ENCODE measurements at regions not wholly inside any gene's neighbourhood (a gene's known extent, or its start where the extent isn't known, plus 50 kb on each side); places are given as distances from the start of the nearest gene placed in this dataset.

- Histone ChIP-seq H3K4me1 (ENCODE audit: insufficient read depth) (no peaks in the 10 kb centered on the region), H4K20me1 (ENCODE audit: insufficient read depth, poor library complexity, severe bottlenecking) (no peaks in the 10 kb centered on the region), H2AFZ (no peak overlapping the region), H3K27me3 (no peaks in the 10 kb centered on the region), H3K9me2 (replicated peaks; ENCODE audit: insufficient read depth) (no peaks in the 10 kb centered on the region), H3K9me3 (ENCODE audit: low read depth) (no peaks in the 10 kb centered on the region), H3K36me3 (replicated peaks; ENCODE audit: insufficient read depth, low read depth) (no peaks in the 10 kb centered on the region), H3K79me2 (no peaks in the 10 kb centered on the region), H3K4me3 (no peak overlapping the region), H3K4me2 (no peak overlapping the region), H3K27ac (no peak overlapping the region)
- DNase-seq (ENCODE audit: low spot score) = no peak
- WGBS (ENCODE audit: low lambda C conversion rate, missing lambda C conversion rate) = 81% methylated on average over 1 of the region's 1 CpG
- TF ChIP-seq EZH2 (IDR thresholded peaks at IDR 0.05; ENCODE audit: borderline replicate concordance) = no peak
- no peak for TF ChIP-seq EZH2phosphoT487 (IDR thresholded peaks at IDR 0.05; ENCODE audit: low read depth, severe bottlenecking, unreplicated experiment)
Measured at GRCh38 chr12:61267474-61267873, 992.7 kb upstream of the USP15 start.

GRCh38 chr12:61272441-61272840, 987.8 kb upstream of the USP15 start:
- no peak overlapping the region for H3K4me2 ChIP-seq
- H3K27ac ChIP-seq = no peak overlapping the region
- H2AFZ ChIP-seq = no peak overlapping the region
- TF ChIP-seq EZH2phosphoT487 (IDR thresholded peaks at IDR 0.05; ENCODE audit: low read depth, severe bottlenecking, unreplicated experiment) = no peak
- no peak for TF ChIP-seq CTCF (IDR thresholded peaks at IDR 0.05; ENCODE audit: poor library complexity)
- no peak for TF ChIP-seq EZH2 (IDR thresholded peaks at IDR 0.05; ENCODE audit: borderline replicate concordance)
- H3K79me2 ChIP-seq = no peaks in the 10 kb centered on the region
- no peaks in the 10 kb centered on the region for H3K9me2 ChIP-seq (replicated peaks; ENCODE audit: insufficient read depth)
- DNase-seq (ENCODE audit: low spot score) = no peak
- no peaks in the 10 kb centered on the region for H4K20me1 ChIP-seq (ENCODE audit: insufficient read depth, poor library complexity, severe bottlenecking)
- no peak overlapping the region for H3K4me3 ChIP-seq
- H3K27me3 ChIP-seq = no peaks in the 10 kb centered on the region
- H3K9me3 ChIP-seq (ENCODE audit: low read depth) = no peaks in the 10 kb centered on the region
- H3K36me3 ChIP-seq (replicated peaks; ENCODE audit: insufficient read depth, low read depth) = no peaks in the 10 kb centered on the region
- H3K4me1 ChIP-seq (ENCODE audit: insufficient read depth) = no peaks in the 10 kb centered on the region

- no peak for DNase-seq (ENCODE audit: low spot score)
- Histone ChIP-seq H3K9me3 (ENCODE audit: low read depth) (no peaks in the 10 kb centered on the region), H3K9me2 (replicated peaks; ENCODE audit: insufficient read depth) (no peaks in the 10 kb centered on the region), H3K4me3 (no peak overlapping the region), H3K27me3 (no peaks in the 10 kb centered on the region), H3K79me2 (no peaks in the 10 kb centered on the region), H3K27ac (no peak overlapping the region), H4K20me1 (ENCODE audit: insufficient read depth, poor library complexity, severe bottlenecking) (no peaks in the 10 kb centered on the region), H3K4me2 (no peak overlapping the region), H3K36me3 (replicated peaks; ENCODE audit: insufficient read depth, low read depth) (no peaks in the 10 kb centered on the region), H3K4me1 (ENCODE audit: insufficient read depth) (no peaks in the 10 kb centered on the region), H2AFZ (no peak overlapping the region)
- 64% methylated on average over 3 of the region's 3 CpGs for WGBS (ENCODE audit: low lambda C conversion rate, missing lambda C conversion rate)
- TF ChIP-seq EZH2phosphoT487 (IDR thresholded peaks at IDR 0.05; ENCODE audit: low read depth, severe bottlenecking, unreplicated experiment) (no peak), EZH2 (IDR thresholded peaks at IDR 0.05; ENCODE audit: borderline replicate concordance) (no peak), CTCF (IDR thresholded peaks at IDR 0.05; ENCODE audit: poor library complexity) (no peak)
Measured at GRCh38 chr12:61282790-61283575, 977.2 kb upstream of the USP15 start.

GRCh38 chr12:61290473-61290872, 969.7 kb upstream of the USP15 start:
- no peak overlapping the region for H3K4me2 ChIP-seq
- WGBS (ENCODE audit: low lambda C conversion rate, missing lambda C conversion rate) = 79% methylated on average over 2 of the region's 2 CpGs
- no peaks in the 10 kb centered on the region for H3K36me3 ChIP-seq (replicated peaks; ENCODE audit: insufficient read depth, low read depth)
- H3K4me1 ChIP-seq (ENCODE audit: insufficient read depth) = no peaks in the 10 kb centered on the region
- no peak for DNase-seq (ENCODE audit: low spot score)
- TF ChIP-seq EZH2phosphoT487 (IDR thresholded peaks at IDR 0.05; ENCODE audit: low read depth, severe bottlenecking, unreplicated experiment) (no peak), EZH2 (IDR thresholded peaks at IDR 0.05; ENCODE audit: borderline replicate concordance) (no peak), CTCF (IDR thresholded peaks at IDR 0.05; ENCODE audit: poor library complexity) (no peak)
- no peaks in the 10 kb centered on the region for H3K27me3 ChIP-seq
- H3K27ac ChIP-seq = no peak overlapping the region
- H4K20me1 ChIP-seq (ENCODE audit: insufficient read depth, poor library complexity, severe bottlenecking) = no peaks in the 10 kb centered on the region
- no peaks in the 10 kb centered on the region for H3K79me2 ChIP-seq
- H2AFZ ChIP-seq = no peak overlapping the region
- no peak overlapping the region for H3K4me3 ChIP-seq
- no peaks in the 10 kb centered on the region for H3K9me2 ChIP-seq (replicated peaks; ENCODE audit: insufficient read depth)
- H3K9me3 ChIP-seq (ENCODE audit: low read depth) = no peaks in the 10 kb centered on the region

Measured in hepatocyte (in vitro differentiated cells).